GM12892 (cell line): ENCODE measurements at regions not wholly inside any gene's neighbourhood (a gene's known extent, or its start where the extent isn't known, plus 50 kb on each side); places are given as distances from the start of the nearest gene placed in this dataset.

Source experiments
- POLR2A ChIP-seq: IDR thresholded peaks from 2 replicates; pipeline ENCODE4 v1.6.1; 2011; ENCODE audit warnings: low read depth, low read length, control low read depth
- POLR2AphosphoS5 ChIP-seq: IDR thresholded peaks from 2 replicates; pipeline ENCODE4 v1.6.1; 2011; ENCODE audit warnings: low read depth, low read length, control low read depth
- TAF1 ChIP-seq: IDR thresholded peaks from 2 replicates; pipeline ENCODE4 v1.6.1; 2011; ENCODE audit warnings: low read depth, mild to moderate bottlenecking, control low read depth, low read length, borderline replicate concordance

- no peak for TF ChIP-seq POLR2A
- no peak for TF ChIP-seq POLR2AphosphoS5
- TF ChIP-seq TAF1 = no peak
Observed at GRCh38 chr4:44845309-44845708, 119.0 kb upstream of the GNPDA2 start.
